Liver (tissue), 3 donors: ENCODE measurements at regions not wholly inside any gene's neighbourhood (a gene's known extent, or its start where the extent isn't known, plus 50 kb on each side); places are given as distances from the start of the nearest gene placed in this dataset.

ENCODE experiments used
- EGR1 ChIP-seq, 2 donors: IDR thresholded peaks; 2 replicates each; pipeline ENCODE4 v1.6.1; 2016 to 2018; ENCODE audit warnings: antibody characterized with exemption in 2 of 2, low read depth in 2 of 2
- HNF4A ChIP-seq, 2 donors: conservative IDR thresholded peaks; 2 replicates each; pipeline ENCODE4 v1.6.1; 2016; ENCODE audit warnings: antibody characterized with exemption in 2 of 2, mild to moderate bottlenecking in 2 of 2
- JUND ChIP-seq, 2 donors: IDR thresholded peaks; 2 replicates each; pipeline ENCODE4 v1.6.1; 2016; ENCODE audit warnings: antibody characterized with exemption in 2 of 2
- NR2F2 ChIP-seq: IDR thresholded peaks from 2 replicates; pipeline ENCODE4 v1.6.1; 2016; ENCODE audit warnings: antibody characterized with exemption
- RXRA ChIP-seq, 2 donors: IDR thresholded peaks; 2 replicates each; pipeline ENCODE4 v1.6.1; 2017 to 2018; ENCODE audit warnings: antibody characterized with exemption in 2 of 2, mild to moderate bottlenecking in 1 of 2
- SP1 ChIP-seq: IDR thresholded peaks from 2 replicates; pipeline ENCODE4 v1.6.1; 2018; ENCODE audit warnings: antibody characterized with exemption, mild to moderate bottlenecking
- TF ChIP-seq, protein P1 (sequence below): fragments of 150-350 bp; IDR thresholded peaks from 2 replicates; pipeline ENCODE4 v1.5.1; 2017; ENCODE audit warnings: improper control_type of control experiment, low read depth, low read length; ENCODE audit not compliant: missing input control
- TF ChIP-seq, protein P2 (sequence below): IDR thresholded peaks from 2 replicates; pipeline ENCODE4 v1.6.1; 2016; ENCODE audit warnings: antibody characterized with exemption, mild to moderate bottlenecking
- TF ChIP-seq, protein P3 (sequence below): IDR thresholded peaks from 2 replicates; pipeline ENCODE4 v1.6.1; 2016; ENCODE audit warnings: antibody characterized with exemption
- TF ChIP-seq, protein P4 (sequence below): IDR thresholded peaks from 2 replicates; pipeline ENCODE4 v1.6.1; 2016; ENCODE audit warnings: antibody characterized with exemption
- donor health status: healthy.
- donor health status: healthy.

DNA sequence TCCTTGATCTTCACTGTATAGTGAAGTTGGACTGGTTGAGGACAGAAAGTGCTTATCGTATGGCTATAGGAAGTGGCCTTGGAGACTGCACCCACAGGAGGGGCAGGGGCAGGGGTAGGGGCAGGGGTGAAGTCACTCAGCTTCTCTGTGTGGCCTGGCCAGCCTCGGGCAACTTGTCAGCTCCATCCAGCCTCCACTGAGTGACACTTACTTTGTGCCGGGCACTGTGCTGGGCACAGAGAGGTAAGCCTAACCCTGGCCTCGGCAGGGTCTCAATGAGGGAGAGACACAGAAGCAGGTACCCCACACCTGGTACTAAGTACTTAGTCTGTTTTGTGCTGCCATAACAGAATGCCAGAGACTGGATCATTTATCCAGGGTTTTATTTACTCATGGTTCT, 99.3 kb upstream of the CTBP2 start:
- TF ChIP-seq, protein P1, sequence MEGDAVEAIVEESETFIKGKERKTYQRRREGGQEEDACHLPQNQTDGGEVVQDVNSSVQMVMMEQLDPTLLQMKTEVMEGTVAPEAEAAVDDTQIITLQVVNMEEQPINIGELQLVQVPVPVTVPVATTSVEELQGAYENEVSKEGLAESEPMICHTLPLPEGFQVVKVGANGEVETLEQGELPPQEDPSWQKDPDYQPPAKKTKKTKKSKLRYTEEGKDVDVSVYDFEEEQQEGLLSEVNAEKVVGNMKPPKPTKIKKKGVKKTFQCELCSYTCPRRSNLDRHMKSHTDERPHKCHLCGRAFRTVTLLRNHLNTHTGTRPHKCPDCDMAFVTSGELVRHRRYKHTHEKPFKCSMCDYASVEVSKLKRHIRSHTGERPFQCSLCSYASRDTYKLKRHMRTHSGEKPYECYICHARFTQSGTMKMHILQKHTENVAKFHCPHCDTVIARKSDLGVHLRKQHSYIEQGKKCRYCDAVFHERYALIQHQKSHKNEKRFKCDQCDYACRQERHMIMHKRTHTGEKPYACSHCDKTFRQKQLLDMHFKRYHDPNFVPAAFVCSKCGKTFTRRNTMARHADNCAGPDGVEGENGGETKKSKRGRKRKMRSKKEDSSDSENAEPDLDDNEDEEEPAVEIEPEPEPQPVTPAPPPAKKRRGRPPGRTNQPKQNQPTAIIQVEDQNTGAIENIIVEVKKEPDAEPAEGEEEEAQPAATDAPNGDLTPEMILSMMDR = no peak
- TF ChIP-seq HNF4A (conservative IDR thresholded peaks at IDR 0.05) (no peak), RXRA (IDR thresholded peaks at IDR 0.05) (no peak), JUND (IDR thresholded peaks at IDR 0.05) (no peak), NR2F2 (no peak), EGR1 (IDR thresholded peaks at IDR 0.05; ENCODE audit: low read depth in 2 of 2) (no peak), SP1 (no peak)
- TF ChIP-seq, protein P2, sequence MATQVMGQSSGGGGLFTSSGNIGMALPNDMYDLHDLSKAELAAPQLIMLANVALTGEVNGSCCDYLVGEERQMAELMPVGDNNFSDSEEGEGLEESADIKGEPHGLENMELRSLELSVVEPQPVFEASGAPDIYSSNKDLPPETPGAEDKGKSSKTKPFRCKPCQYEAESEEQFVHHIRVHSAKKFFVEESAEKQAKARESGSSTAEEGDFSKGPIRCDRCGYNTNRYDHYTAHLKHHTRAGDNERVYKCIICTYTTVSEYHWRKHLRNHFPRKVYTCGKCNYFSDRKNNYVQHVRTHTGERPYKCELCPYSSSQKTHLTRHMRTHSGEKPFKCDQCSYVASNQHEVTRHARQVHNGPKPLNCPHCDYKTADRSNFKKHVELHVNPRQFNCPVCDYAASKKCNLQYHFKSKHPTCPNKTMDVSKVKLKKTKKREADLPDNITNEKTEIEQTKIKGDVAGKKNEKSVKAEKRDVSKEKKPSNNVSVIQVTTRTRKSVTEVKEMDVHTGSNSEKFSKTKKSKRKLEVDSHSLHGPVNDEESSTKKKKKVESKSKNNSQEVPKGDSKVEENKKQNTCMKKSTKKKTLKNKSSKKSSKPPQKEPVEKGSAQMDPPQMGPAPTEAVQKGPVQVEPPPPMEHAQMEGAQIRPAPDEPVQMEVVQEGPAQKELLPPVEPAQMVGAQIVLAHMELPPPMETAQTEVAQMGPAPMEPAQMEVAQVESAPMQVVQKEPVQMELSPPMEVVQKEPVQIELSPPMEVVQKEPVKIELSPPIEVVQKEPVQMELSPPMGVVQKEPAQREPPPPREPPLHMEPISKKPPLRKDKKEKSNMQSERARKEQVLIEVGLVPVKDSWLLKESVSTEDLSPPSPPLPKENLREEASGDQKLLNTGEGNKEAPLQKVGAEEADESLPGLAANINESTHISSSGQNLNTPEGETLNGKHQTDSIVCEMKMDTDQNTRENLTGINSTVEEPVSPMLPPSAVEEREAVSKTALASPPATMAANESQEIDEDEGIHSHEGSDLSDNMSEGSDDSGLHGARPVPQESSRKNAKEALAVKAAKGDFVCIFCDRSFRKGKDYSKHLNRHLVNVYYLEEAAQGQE = no peak
- TF ChIP-seq, protein P3, sequence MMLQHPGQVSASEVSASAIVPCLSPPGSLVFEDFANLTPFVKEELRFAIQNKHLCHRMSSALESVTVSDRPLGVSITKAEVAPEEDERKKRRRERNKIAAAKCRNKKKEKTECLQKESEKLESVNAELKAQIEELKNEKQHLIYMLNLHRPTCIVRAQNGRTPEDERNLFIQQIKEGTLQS = no peak
- TF ChIP-seq, protein P4, sequence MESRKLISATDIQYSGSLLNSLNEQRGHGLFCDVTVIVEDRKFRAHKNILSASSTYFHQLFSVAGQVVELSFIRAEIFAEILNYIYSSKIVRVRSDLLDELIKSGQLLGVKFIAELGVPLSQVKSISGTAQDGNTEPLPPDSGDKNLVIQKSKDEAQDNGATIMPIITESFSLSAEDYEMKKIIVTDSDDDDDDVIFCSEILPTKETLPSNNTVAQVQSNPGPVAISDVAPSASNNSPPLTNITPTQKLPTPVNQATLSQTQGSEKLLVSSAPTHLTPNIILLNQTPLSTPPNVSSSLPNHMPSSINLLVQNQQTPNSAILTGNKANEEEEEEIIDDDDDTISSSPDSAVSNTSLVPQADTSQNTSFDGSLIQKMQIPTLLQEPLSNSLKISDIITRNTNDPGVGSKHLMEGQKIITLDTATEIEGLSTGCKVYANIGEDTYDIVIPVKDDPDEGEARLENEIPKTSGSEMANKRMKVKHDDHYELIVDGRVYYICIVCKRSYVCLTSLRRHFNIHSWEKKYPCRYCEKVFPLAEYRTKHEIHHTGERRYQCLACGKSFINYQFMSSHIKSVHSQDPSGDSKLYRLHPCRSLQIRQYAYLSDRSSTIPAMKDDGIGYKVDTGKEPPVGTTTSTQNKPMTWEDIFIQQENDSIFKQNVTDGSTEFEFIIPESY = no peak
